NCI-H2196 treated with DMSO at 0.1 percent for 48 hours (cell line): ENCODE measurements at regions not wholly inside any gene's neighbourhood (a gene's known extent, or its start where the extent isn't known, plus 50 kb on each side); places are given as distances from the start of the nearest gene placed in this dataset.
"Not testable (repeated sequence)": the region's sequence is repeated elsewhere in the genome, so short reads cannot be mapped to it uniquely, and the experiment has no call there.

Experiments
- DNase-seq: peaks from one replicate; lab custom pipeline; 2025; ENCODE audit not compliant: unreplicated experiment; lab: John Stamatoyannopoulos, UW

GRCh38 chr12:124675881-124676713, 108.7 kb upstream of the NCOR2 start:
- DNase-seq: no peak

GRCh38 chr12:124674937-124675336, 107.5 kb upstream of the NCOR2 start:
- DNase-seq: no peak

GRCh38 chr12:124673801-124674617, 106.6 kb upstream of the NCOR2 start:
- DNase-seq: no peak

- not testable (repeated sequence) for DNase-seq
Observed at GRCh38 chr12:124669271-124669721, 101.9 kb upstream of the NCOR2 start.

GRCh38 chr12:124668602-124669001, 101.2 kb upstream of the NCOR2 start:
- DNase-seq: no peak

GRCh38 chr12:124667506-124668326, 100.3 kb upstream of the NCOR2 start:
- DNase-seq: peak; percentile 68

GRCh38 chr12:124666722-124667259, 99.4 kb upstream of the NCOR2 start:
- DNase-seq: no peak

- DNase-seq: no peak
Observed at GRCh38 chr12:124665511-124665910, 98.1 kb upstream of the NCOR2 start.

GRCh38 chr12:124664395-124665111, 97.1 kb upstream of the NCOR2 start:
- no peak for DNase-seq

GRCh38 chr12:124663771-124664366, 96.5 kb upstream of the NCOR2 start:
- no peak for DNase-seq

- no peak for DNase-seq
Observed at GRCh38 chr12:124663206-124663605, 95.8 kb upstream of the NCOR2 start.

GRCh38 chr12:124661341-124661740, 93.9 kb upstream of the NCOR2 start:
- DNase-seq: no peak

- DNase-seq: no peak
Observed at GRCh38 chr12:124660851-124661250, 93.4 kb upstream of the NCOR2 start.

- no peak for DNase-seq
Observed at GRCh38 chr12:124658806-124659402, 91.5 kb upstream of the NCOR2 start.

GRCh38 chr12:124658302-124658701, 90.9 kb upstream of the NCOR2 start:
- DNase-seq: no peak

- no peak for DNase-seq
Observed at GRCh38 chr12:124656947-124657434, 89.6 kb upstream of the NCOR2 start.

GRCh38 chr12:124655698-124656516, 88.5 kb upstream of the NCOR2 start:
- DNase-seq: peak; percentile 67

GRCh38 chr12:124655048-124655697, 87.8 kb upstream of the NCOR2 start:
- peak; percentile 67 for DNase-seq
